Fibroblast of skin of right biceps (primary cell): ENCODE measurements at regions not wholly inside any gene's neighbourhood (a gene's known extent, or its start where the extent isn't known, plus 50 kb on each side); places are given as distances from the start of the nearest gene placed in this dataset.
"Not testable (repeated sequence)": the region's sequence is repeated elsewhere in the genome, so short reads cannot be mapped to it uniquely, and the experiment has no call there.

Source experiments
- DNase-seq: peaks from one replicate; pipeline ENCODE4 v3.0.0-alpha.2; 2013

- DNase-seq, result peak; percentile 69
Measured at GRCh38 chr12:92987362-92987761, 58.3 kb upstream of the EEA1 start.

- DNase-seq, result no peak
Measured at GRCh38 chr12:92987846-92988621, 58.9 kb upstream of the EEA1 start.

- DNase-seq, result no peak
Measured at GRCh38 chr12:92988622-92989130, 59.6 kb upstream of the EEA1 start.

GRCh38 chr12:92989715-92990484 lies 60.8 kb upstream of the EEA1 start:
- no peak for DNase-seq

GRCh38 chr12:92991134-92991533 lies 62.0 kb upstream of the EEA1 start:
- DNase-seq, result no peak

GRCh38 chr12:92992041-92992440 lies 62.9 kb upstream of the EEA1 start:
- peak; percentile 49 for DNase-seq

GRCh38 chr12:92993259-92993658 lies 64.2 kb upstream of the EEA1 start:
- no peak for DNase-seq

- DNase-seq, result no peak
Measured at GRCh38 chr12:92995258-92995903, 66.3 kb upstream of the EEA1 start.

- DNase-seq, result no peak
Measured at GRCh38 chr12:93000026-93000425, 70.9 kb upstream of the EEA1 start.

- DNase-seq, result no peak
Measured at GRCh38 chr12:93001407-93001806, 72.3 kb upstream of the EEA1 start.

- DNase-seq, result peak; percentile 93
Measured at GRCh38 chr12:93002293-93003054, 73.4 kb upstream of the EEA1 start.

GRCh38 chr12:93003531-93004239 lies 74.6 kb upstream of the EEA1 start:
- no peak for DNase-seq

GRCh38 chr12:93005928-93006392 lies 76.9 kb upstream of the EEA1 start:
- no peak for DNase-seq

- no peak for DNase-seq
Measured at GRCh38 chr12:93006471-93007208, 77.5 kb upstream of the EEA1 start.

GRCh38 chr12:93007544-93007943 lies 78.4 kb upstream of the EEA1 start:
- no peak for DNase-seq

- DNase-seq, result no peak
Measured at GRCh38 chr12:93008044-93008778, 79.1 kb upstream of the EEA1 start.

- DNase-seq, result not testable (repeated sequence)
Measured at GRCh38 chr12:93008880-93009279, 79.8 kb upstream of the EEA1 start.

- no peak for DNase-seq
Measured at GRCh38 chr12:93009533-93009932, 80.4 kb upstream of the EEA1 start.

GRCh38 chr12:93010461-93010860 lies 81.4 kb upstream of the EEA1 start:
- DNase-seq, result no peak

GRCh38 chr12:93011100-93011499 lies 82.0 kb upstream of the EEA1 start:
- DNase-seq, result no peak
